SU-DHL-6 (cell line): ENCODE measurements at regions not wholly inside any gene's neighbourhood (a gene's known extent, or its start where the extent isn't known, plus 50 kb on each side); places are given as distances from the start of the nearest gene placed in this dataset.

ENCODE experiments used
- H2AFZ ChIP-seq: fragments of 200-600 bp; sonication (generic); 2 replicates; pipeline ENCODE4 v1.6.1; 2014; ENCODE audit warnings: low read depth, mild to moderate bottlenecking, moderate library complexity, mixed read lengths, antibody characterized with exemption, low read length; ENCODE audit not compliant: severe bottlenecking
- H3F3A ChIP-seq: fragments of 200-600 bp; shearing (Covaris generic); 2 replicates; pipeline ENCODE4 v1.6.0; 2016; ENCODE audit warnings: antibody characterized with exemption, mild to moderate bottlenecking; ENCODE audit not compliant: insufficient read depth
- H3K27ac ChIP-seq: fragments of 200-600 bp; sonication (generic); 2 replicates; pipeline ENCODE4 v1.5.1; 2016; ENCODE audit warnings: low read depth, mild to moderate bottlenecking, low read length, moderate library complexity, mixed read lengths
- H3K27me3 ChIP-seq: fragments of 200-600 bp; sonication (generic), shearing (Covaris generic); 2 replicates; pipeline ENCODE4 v1.6.0; 2014; ENCODE audit warnings: mild to moderate bottlenecking, low read length
- H3K36me3 ChIP-seq: fragments of 200-600 bp; sonication (generic); 2 replicates; pipeline ENCODE4 v1.6.1; 2014; ENCODE audit warnings: mild to moderate bottlenecking, low read length, mixed read lengths
- H3K4me2 ChIP-seq: fragments of 300-600, 200-600 bp; shearing (Covaris generic), sonication (generic); 2 replicates; pipeline ENCODE4 v1.6.0; 2014; ENCODE audit warnings: low read length, low read depth, mild to moderate bottlenecking; ENCODE audit not compliant: poor library complexity, severe bottlenecking
- H3K4me3 ChIP-seq: fragments of 200-600 bp; sonication (generic); 2 replicates; pipeline ENCODE4 v1.5.1; 2014; ENCODE audit warnings: antibody characterized with exemption, low read length, mild to moderate bottlenecking, mixed read lengths; ENCODE audit not compliant: insufficient read depth, poor library complexity, severe bottlenecking
- H3K79me2 ChIP-seq: fragments of 200-600 bp; sonication (generic); 2 replicates; pipeline ENCODE4 v1.6.1; 2014; ENCODE audit warnings: mild to moderate bottlenecking, low read length, moderate library complexity; ENCODE audit not compliant: insufficient read depth
- H3K9ac ChIP-seq: fragments of 200-600 bp; sonication (generic); 2 replicates; pipeline ENCODE4 v1.7.0; 2014; ENCODE audit warnings: mild to moderate bottlenecking, low read length
- H3K9me2 ChIP-seq: fragments of 200-600 bp; sonication (generic); replicated peaks from 2 replicates; pipeline ENCODE4 v1.6.1; 2014; ENCODE audit warnings: low read length; ENCODE audit not compliant: insufficient read depth
- H3K9me3 ChIP-seq: fragments of 200-600 bp; sonication (generic); 2 replicates; pipeline ENCODE4 v1.6.1; 2014; ENCODE audit warnings: low read length, mixed read lengths; ENCODE audit not compliant: insufficient read depth
- H4K20me1 ChIP-seq: fragments of 200-600 bp; sonication (generic); 2 replicates; pipeline ENCODE4 v1.6.1; 2014; ENCODE audit warnings: low read depth, mild to moderate bottlenecking, antibody characterized with exemption, low read length, moderate library complexity, mixed read lengths
- EZH2phosphoT487 ChIP-seq: fragments of 200-600 bp; sonication (generic), shearing (Covaris generic); conservative IDR thresholded peaks from 2 replicates; pipeline ENCODE4 v1.6.1; 2018; ENCODE audit warnings: mild to moderate bottlenecking, antibody characterized with exemption, low read length, moderate library complexity, mixed read lengths
- TF ChIP-seq, protein P1 (sequence below): fragments of 200-600 bp; sonication (generic); IDR thresholded peaks from one replicate; pipeline ENCODE4 v1.5.1; 2017; ENCODE audit warnings: antibody characterized with exemption, mild to moderate bottlenecking, low read length, moderate library complexity; ENCODE audit not compliant: insufficient read depth, poor library complexity, severe bottlenecking

DNA sequence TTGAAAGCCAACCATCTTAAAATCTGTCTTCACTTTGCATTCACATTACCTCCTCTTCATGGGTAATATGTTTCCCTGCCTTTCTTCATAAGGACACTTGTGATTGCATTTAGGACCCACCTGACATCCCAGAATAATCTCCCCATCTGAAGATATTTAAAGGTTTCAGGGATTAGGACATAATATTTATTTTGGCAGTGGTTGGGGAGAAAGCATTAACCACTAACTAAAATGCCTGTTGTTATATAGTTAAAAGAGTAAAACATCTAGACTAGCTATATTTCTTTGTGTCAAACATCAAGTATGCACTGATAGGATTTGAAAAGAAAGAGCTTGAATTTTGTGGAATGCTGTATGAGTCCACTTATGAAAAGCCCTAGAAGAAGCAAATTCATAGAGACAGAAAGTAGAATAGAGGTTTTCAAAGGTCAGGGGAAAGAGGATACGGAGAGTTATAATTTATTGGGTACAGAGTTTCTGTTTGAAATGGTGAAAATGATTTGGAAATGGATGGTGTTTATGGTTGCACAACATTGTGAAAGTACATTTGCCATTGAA is 457.7 kb upstream of the SPRY2 start:
- Histone ChIP-seq H3K79me2 (no peaks in the 10 kb centered on the region), H3K4me2 (no peak overlapping the region), H4K20me1 (no peaks in the 10 kb centered on the region), H3K4me3 (no peak overlapping the region), H2AFZ (no peak overlapping the region), H3K27me3 (no peaks in the 10 kb centered on the region), H3K9me2 (no peaks in the 10 kb centered on the region), H3K9me3 (no peaks in the 10 kb centered on the region), H3F3A (no peaks in the 10 kb centered on the region), H3K36me3 (no peaks in the 10 kb centered on the region), H3K9ac (no peak overlapping the region), H3K27ac (no peak overlapping the region)
- TF ChIP-seq, protein P1, sequence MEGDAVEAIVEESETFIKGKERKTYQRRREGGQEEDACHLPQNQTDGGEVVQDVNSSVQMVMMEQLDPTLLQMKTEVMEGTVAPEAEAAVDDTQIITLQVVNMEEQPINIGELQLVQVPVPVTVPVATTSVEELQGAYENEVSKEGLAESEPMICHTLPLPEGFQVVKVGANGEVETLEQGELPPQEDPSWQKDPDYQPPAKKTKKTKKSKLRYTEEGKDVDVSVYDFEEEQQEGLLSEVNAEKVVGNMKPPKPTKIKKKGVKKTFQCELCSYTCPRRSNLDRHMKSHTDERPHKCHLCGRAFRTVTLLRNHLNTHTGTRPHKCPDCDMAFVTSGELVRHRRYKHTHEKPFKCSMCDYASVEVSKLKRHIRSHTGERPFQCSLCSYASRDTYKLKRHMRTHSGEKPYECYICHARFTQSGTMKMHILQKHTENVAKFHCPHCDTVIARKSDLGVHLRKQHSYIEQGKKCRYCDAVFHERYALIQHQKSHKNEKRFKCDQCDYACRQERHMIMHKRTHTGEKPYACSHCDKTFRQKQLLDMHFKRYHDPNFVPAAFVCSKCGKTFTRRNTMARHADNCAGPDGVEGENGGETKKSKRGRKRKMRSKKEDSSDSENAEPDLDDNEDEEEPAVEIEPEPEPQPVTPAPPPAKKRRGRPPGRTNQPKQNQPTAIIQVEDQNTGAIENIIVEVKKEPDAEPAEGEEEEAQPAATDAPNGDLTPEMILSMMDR = no peak
- TF ChIP-seq EZH2phosphoT487 = no peak

DNA sequence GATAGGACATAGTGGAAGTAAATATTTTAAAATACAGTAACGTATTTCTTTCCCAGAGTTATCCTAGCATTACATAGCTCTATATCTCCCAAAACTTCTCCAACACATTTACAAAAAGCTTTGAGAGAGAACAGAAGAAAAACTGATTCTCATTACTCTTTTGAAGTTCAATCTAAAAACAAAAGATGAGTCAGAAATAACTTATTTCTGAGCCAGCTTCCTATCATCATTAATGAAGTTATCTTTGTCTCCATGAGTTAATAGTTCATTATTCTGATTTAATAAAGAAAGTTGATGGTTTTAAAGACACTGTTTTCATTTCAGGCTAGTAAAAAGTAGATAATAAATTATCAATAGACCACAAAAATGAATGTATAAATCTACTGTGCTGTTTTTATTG is 446.7 kb upstream of the SPRY2 start:
- no peak overlapping the region for H2AFZ ChIP-seq
- no peak overlapping the region for H3K4me2 ChIP-seq
- H3K9me3 ChIP-seq = no peaks in the 10 kb centered on the region
- H3K9me2 ChIP-seq = no peaks in the 10 kb centered on the region
- no peak overlapping the region for H3K9ac ChIP-seq
- H3K36me3 ChIP-seq = no peaks in the 10 kb centered on the region
- H3K27me3 ChIP-seq = no peaks in the 10 kb centered on the region
- H3K4me3 ChIP-seq = no peak overlapping the region
- H3K27ac ChIP-seq = no peak overlapping the region
- H4K20me1 ChIP-seq = no peaks in the 10 kb centered on the region
- no peaks in the 10 kb centered on the region for H3F3A ChIP-seq
- TF ChIP-seq EZH2phosphoT487 = no peak
- TF ChIP-seq, protein P1 = no peak
- no peaks in the 10 kb centered on the region for H3K79me2 ChIP-seq

DNA sequence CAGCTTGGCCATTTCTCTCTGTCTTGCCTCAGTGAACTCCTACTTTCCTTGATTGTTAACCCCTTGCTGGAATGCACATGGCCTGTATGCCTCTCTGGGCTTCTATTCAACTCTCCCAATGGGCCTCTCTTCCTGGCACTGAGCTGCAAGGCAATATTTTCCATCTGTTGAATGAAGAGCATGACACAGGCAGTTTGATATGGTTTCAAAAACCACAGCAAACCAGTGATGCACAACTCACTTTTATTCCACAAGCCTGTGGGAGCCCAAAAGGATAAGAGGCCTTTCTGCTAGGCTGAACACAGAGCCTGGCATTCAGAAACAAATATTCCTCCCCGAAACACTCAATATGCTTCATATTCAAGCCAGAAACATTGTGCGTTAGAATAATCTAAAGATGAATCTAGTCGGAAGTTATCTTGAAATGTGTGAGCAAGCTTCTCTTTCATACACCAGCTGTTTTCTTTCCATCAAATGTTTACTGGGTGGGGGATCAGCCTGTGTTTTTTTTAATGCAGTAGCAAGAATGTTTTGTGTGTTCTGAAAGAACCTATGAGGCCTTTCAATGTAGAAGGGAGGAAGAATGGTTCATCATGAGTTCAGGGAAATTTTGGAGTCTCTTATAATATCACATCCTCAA is 443.1 kb upstream of the SPRY2 start:
- Histone ChIP-seq H2AFZ (no peak overlapping the region), H4K20me1 (no peaks in the 10 kb centered on the region)

More for the DNA sequence above, 443.1 kb upstream of the SPRY2 start:
- Histone ChIP-seq H3K4me2 (no peak overlapping the region), H3K9me2 (no peaks in the 10 kb centered on the region), H3F3A (no peaks in the 10 kb centered on the region), H3K79me2 (no peaks in the 10 kb centered on the region), H3K9me3 (no peaks in the 10 kb centered on the region), H3K27ac (no peak overlapping the region), H3K27me3 (no peaks in the 10 kb centered on the region), H3K4me3 (no peak overlapping the region), H3K9ac (no peak overlapping the region), H3K36me3 (no peaks in the 10 kb centered on the region)
- no peak for TF ChIP-seq EZH2phosphoT487
- TF ChIP-seq, protein P1 = no peak
